Caco-2 (cell line): ENCODE measurements at regions not wholly inside any gene's neighbourhood (a gene's known extent, or its start where the extent isn't known, plus 50 kb on each side); places are given as distances from the start of the nearest gene placed in this dataset.
A peak's percentile ranks its signal among the peaks of the same experiment; 100 is the strongest.
"Not testable (repeated sequence)": the region's sequence is repeated elsewhere in the genome, so short reads cannot be mapped to it uniquely, and the experiment has no call there.

Experiments used
- BruUV-seq: library from RNA; stranded (reverse); fragments of 400-500 nt; replicated peaks from 2 replicates; lab custom pipeline; 2021; lab: Mats Ljungman, UMichigan
- CTCF ChIA-PET: fragments of 300-600 bp; sonication (Branson Sonifier 250); formaldehyde crosslinking; loops from one replicate; lab custom pipeline; 2022; ENCODE audit warnings: antibody characterized with exemption; lab: Charles Lee
- POLR2A ChIA-PET: fragments of 300-600 bp; sonication (Branson Sonifier 250); formaldehyde crosslinking; loops from one replicate; lab custom pipeline; 2022; ENCODE audit warnings: antibody characterized with exemption; lab: Charles Lee
- DNase-seq, 2 experiments: peaks; one replicate each; pipeline versions ENCODE4 v3.0.0 to v3.0.0-alpha.2; 2020 to 2022
- H3K27me3 ChIP-seq: replicated peaks from 2 replicates; pipeline ENCODE4 v1.6.0; 2011; ENCODE audit warnings: low read length; ENCODE audit not compliant: control insufficient read depth, insufficient read depth
- H3K36me3 ChIP-seq: 2 replicates; pipeline ENCODE4 v1.5.1; 2011; ENCODE audit warnings: low read length; ENCODE audit not compliant: control insufficient read depth, insufficient read depth
- H3K4me1 ChIP-seq: fragments of 250-450 bp; sonication (Bioruptor Pico); 2 replicates; pipeline ENCODE4 v1.5.1; 2020; ENCODE audit warnings: mild to moderate bottlenecking
- H3K4me3 ChIP-seq: 2 replicates; pipeline ENCODE4 v1.5.1; 2011; ENCODE audit warnings: low read depth, mild to moderate bottlenecking, control low read depth, low read length
- H3K9me3 ChIP-seq: fragments of 250-450 bp; sonication (Bioruptor Pico); 2 replicates; pipeline ENCODE4 v1.5.1; 2020; ENCODE audit warnings: mild to moderate bottlenecking, moderate library complexity
- H3K27ac Mint-ChIP-seq: one replicate; pipeline ENCODE4 v1.8.0; 2022; ENCODE audit warnings: mixed read lengths; ENCODE audit not compliant: unreplicated experiment
- H3K27me3 Mint-ChIP-seq: one replicate; pipeline ENCODE4 v1.8.0; 2022; ENCODE audit warnings: mixed read lengths; ENCODE audit not compliant: insufficient read depth, unreplicated experiment
- H3K36me3 Mint-ChIP-seq: one replicate; pipeline ENCODE4 v1.8.0; 2022; ENCODE audit warnings: mild to moderate bottlenecking, mixed read lengths; ENCODE audit not compliant: insufficient read depth, unreplicated experiment
- H3K4me1 Mint-ChIP-seq: one replicate; pipeline ENCODE4 v1.8.0; 2022; ENCODE audit warnings: low read depth, mixed read lengths; ENCODE audit not compliant: unreplicated experiment
- H3K4me3 Mint-ChIP-seq: one replicate; pipeline ENCODE4 v1.8.0; 2022; ENCODE audit warnings: mild to moderate bottlenecking, moderate library complexity, mixed read lengths; ENCODE audit not compliant: unreplicated experiment
- H3K9me3 Mint-ChIP-seq: one replicate; pipeline ENCODE4 v1.8.0; 2022; ENCODE audit warnings: mixed read lengths; ENCODE audit not compliant: unreplicated experiment
- CTCF ChIP-seq, 2 experiments: fragments of 200-600 bp in 1 of 2; IDR thresholded peaks; 1 replicate in 1 of 2; 2 replicates in 1 of 2; pipeline versions ENCODE4 v1.5.1 to v1.8.0; 2011 to 2022; ENCODE audit warnings: antibody characterized with exemption in 1 of 2, control low read depth in 1 of 2, inconsistent platforms in 1 of 2, low read depth in 1 of 2, low read length in 1 of 2, mild to moderate bottlenecking in 1 of 2, moderate library complexity in 1 of 2; ENCODE audit not compliant: insufficient read depth in 1 of 2, severe bottlenecking in 1 of 2, unreplicated experiment in 1 of 2
- intact Hi-C: fragments of 100-400 bp; cut with micrococcal nuclease; formaldehyde crosslinking; loops from one replicate; pipeline ENCODE4 v1.10.0; 2022; ENCODE audit not compliant: unreplicated experiment

GRCh38 chr13:75959861-75960481, 323.8 kb downstream of the LMO7 start:
- Histone ChIP-seq H3K36me3 (no peaks in the 10 kb centered on the region), H3K9me3 (no peaks in the 10 kb centered on the region), H3K4me1 (peaks cover 5% of the 10 kb centered on the region; the same call in 1 of the 2 replicates), H3K27me3 (no peaks in the 10 kb centered on the region), H3K4me3 (no peak overlapping the region)
- TF ChIP-seq CTCF (IDR thresholded peaks at IDR 0.05; ENCODE audit: insufficient read depth in 1 of 2, low read depth in 1 of 2, low read length in 1 of 2, severe bottlenecking in 1 of 2, unreplicated experiment in 1 of 2): no peak
- Mint-ChIP-seq H3K4me3 (no peak overlapping the region), H3K27ac (no peak overlapping the region), H3K9me3 (no peaks in the 10 kb centered on the region), H3K27me3 (no peaks in the 10 kb centered on the region), H3K4me1 (peaks cover 9% of the 10 kb centered on the region), H3K36me3 (no peaks in the 10 kb centered on the region)
- POLR2A ChIA-PET: no interaction called here
- no TSS peak for BruUV-seq
- intact Hi-C loops: no loop called here
- DNase-seq: peak in 1 of 2 experiments; percentile 2
- CTCF ChIA-PET: no interaction called here

- intact Hi-C loops, H3K27me3 Mint-ChIP-seq, BruUV-seq, H3K9me3 Mint-ChIP-seq, H3K9me3 ChIP-seq, H3K4me3 ChIP-seq, H3K36me3 Mint-ChIP-seq, H3K4me3 Mint-ChIP-seq, DNase-seq, H3K36me3 ChIP-seq, POLR2A ChIA-PET, H3K4me1 Mint-ChIP-seq, H3K27ac Mint-ChIP-seq, H3K27me3 ChIP-seq, H3K4me1 ChIP-seq, CTCF ChIA-PET: not testable (repeated sequence)
Observed at GRCh38 chr13:75953589-75953988, 317.5 kb downstream of the LMO7 start.

- Mint-ChIP-seq H3K27me3 (no peaks in the 10 kb centered on the region), H3K4me3 (no peak overlapping the region), H3K4me1 (no peaks in the 10 kb centered on the region), H3K27ac (no peak overlapping the region), H3K36me3 (no peaks in the 10 kb centered on the region), H3K9me3 (peaks cover 6% of the 10 kb centered on the region)
- BruUV-seq: no TSS peak
- H3K27me3 ChIP-seq: no peaks in the 10 kb centered on the region
- CTCF ChIA-PET: no interaction called here
- no peak for TF ChIP-seq CTCF (IDR thresholded peaks at IDR 0.05; ENCODE audit: insufficient read depth in 1 of 2, low read depth in 1 of 2, low read length in 1 of 2, severe bottlenecking in 1 of 2, unreplicated experiment in 1 of 2)
- no peak overlapping the region for H3K4me3 ChIP-seq
- no peaks in the 10 kb centered on the region for H3K4me1 ChIP-seq
- POLR2A ChIA-PET: no interaction called here
- no peaks in the 10 kb centered on the region for H3K36me3 ChIP-seq
- DNase-seq: no peak
- H3K9me3 ChIP-seq: no peaks in the 10 kb centered on the region
- intact Hi-C loops: no loop called here
Observed at GRCh38 chr13:75947448-75947847, 311.3 kb downstream of the LMO7 start.
